ENCODE measurements at regions not wholly inside any gene's neighbourhood (a gene's known extent, or its start where the extent isn't known, plus 50 kb on each side); places are given as distances from the start of the nearest gene placed in this dataset.

DNA sequence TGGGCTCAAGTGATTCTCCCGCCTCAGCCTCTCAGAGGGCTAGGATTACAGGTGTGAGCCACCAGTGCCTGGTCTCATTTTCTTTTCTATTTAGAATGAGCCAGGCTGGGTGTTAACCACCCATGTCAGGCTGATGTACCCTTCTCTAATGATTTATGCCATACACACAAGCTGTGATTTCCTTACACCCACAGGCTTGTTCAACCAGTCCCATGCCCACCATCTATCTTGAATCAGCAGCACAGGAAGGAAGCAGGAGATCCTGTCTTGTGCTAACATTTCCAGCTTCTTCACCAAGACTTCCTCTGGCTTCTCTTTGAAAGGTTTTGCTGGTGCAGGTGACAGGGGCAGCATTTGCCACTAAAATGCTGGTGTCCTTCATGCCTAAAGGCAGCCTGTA is 176.4 kb downstream of the GATA3 start:
- H3K4me3 ChIP-seq (ENCODE audit: low read depth, low read length) = no peak overlapping the region
- TF ChIP-seq CTCF (IDR thresholded peaks at IDR 0.05; ENCODE audit: insufficient read depth, low read length, poor library complexity, severe bottlenecking) = no peak
- H3K36me3 ChIP-seq (ENCODE audit: control insufficient read depth, insufficient read depth, low read length) = no peaks in the 10 kb centered on the region
- no peaks in the 10 kb centered on the region for H3K27me3 ChIP-seq (ENCODE audit: control insufficient read depth, insufficient read depth, low read length)
- DNase-seq (ENCODE audit: low read depth) = no peak

DNA sequence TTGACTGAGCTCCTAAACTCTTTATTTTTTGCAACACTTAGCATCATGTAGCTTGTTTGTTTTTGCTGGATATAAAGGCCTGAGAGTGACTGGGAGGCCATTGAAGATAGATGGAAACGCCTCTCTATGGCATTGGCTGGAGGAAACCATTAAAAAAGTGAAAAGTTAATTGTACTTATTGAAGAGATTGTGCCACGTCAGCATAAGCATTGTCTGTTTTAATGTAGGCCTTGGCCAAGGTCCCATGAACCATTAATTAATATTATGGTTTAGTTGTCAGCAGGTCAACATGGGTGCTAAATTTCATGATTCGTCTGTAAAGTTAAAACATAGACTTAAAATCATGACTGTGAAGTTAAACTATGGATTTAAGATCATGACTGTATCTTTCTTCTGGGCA is 178.6 kb downstream of the GATA3 start:
- no peak for DNase-seq (ENCODE audit: low read depth)
- H3K4me3 ChIP-seq (ENCODE audit: low read depth, low read length) = no peak overlapping the region
- no peak for TF ChIP-seq CTCF (IDR thresholded peaks at IDR 0.05; ENCODE audit: insufficient read depth, low read length, poor library complexity, severe bottlenecking)
- H3K27me3 ChIP-seq (ENCODE audit: control insufficient read depth, insufficient read depth, low read length) = no peaks in the 10 kb centered on the region
- no peaks in the 10 kb centered on the region for H3K36me3 ChIP-seq (ENCODE audit: control insufficient read depth, insufficient read depth, low read length)

- Histone ChIP-seq H3K4me3 (ENCODE audit: low read depth, low read length) (no peak overlapping the region), H3K36me3 (ENCODE audit: control insufficient read depth, insufficient read depth, low read length) (no peaks in the 10 kb centered on the region), H3K27me3 (ENCODE audit: control insufficient read depth, insufficient read depth, low read length) (no peaks in the 10 kb centered on the region)
- no peak for DNase-seq (ENCODE audit: low read depth)
- no peak for TF ChIP-seq CTCF (IDR thresholded peaks at IDR 0.05; ENCODE audit: insufficient read depth, low read length, poor library complexity, severe bottlenecking)
Observed at GRCh38 chr10:8233832-8234259, 179.4 kb downstream of the GATA3 start.

- DNase-seq (ENCODE audit: low read depth) = no peak
Observed at GRCh38 chr10:8235253-8236027, 181.0 kb downstream of the GATA3 start.

GRCh38 chr10:8238986-8239385 is 184.5 kb downstream of the GATA3 start:
- no peaks in the 10 kb centered on the region for H3K36me3 ChIP-seq (ENCODE audit: control insufficient read depth, insufficient read depth, low read length)
- no peak for TF ChIP-seq CTCF (IDR thresholded peaks at IDR 0.05; ENCODE audit: insufficient read depth, low read length, poor library complexity, severe bottlenecking)
- no peaks in the 10 kb centered on the region for H3K27me3 ChIP-seq (ENCODE audit: control insufficient read depth, insufficient read depth, low read length)
- H3K4me3 ChIP-seq (ENCODE audit: low read depth, low read length) = no peak overlapping the region
- DNase-seq (ENCODE audit: low read depth) = no peak

More at GRCh38 chr10:8235253-8236027, 181.0 kb downstream of the GATA3 start:
- Histone ChIP-seq H3K4me3 (ENCODE audit: low read depth, low read length) (no peak overlapping the region), H3K36me3 (ENCODE audit: control insufficient read depth, insufficient read depth, low read length) (no peaks in the 10 kb centered on the region), H3K27me3 (ENCODE audit: control insufficient read depth, insufficient read depth, low read length) (no peaks in the 10 kb centered on the region)
- no peak for TF ChIP-seq CTCF (IDR thresholded peaks at IDR 0.05; ENCODE audit: insufficient read depth, low read length, poor library complexity, severe bottlenecking)

- no peak for TF ChIP-seq CTCF (IDR thresholded peaks at IDR 0.05; ENCODE audit: insufficient read depth, low read length, poor library complexity, severe bottlenecking)
- Histone ChIP-seq H3K36me3 (ENCODE audit: control insufficient read depth, insufficient read depth, low read length) (no peaks in the 10 kb centered on the region), H3K27me3 (ENCODE audit: control insufficient read depth, insufficient read depth, low read length) (no peaks in the 10 kb centered on the region), H3K4me3 (ENCODE audit: low read depth, low read length) (no peak overlapping the region)
- DNase-seq (ENCODE audit: low read depth) = no peak
Observed at GRCh38 chr10:8240861-8241260, 186.4 kb downstream of the GATA3 start.

Measured in kidney epithelial cell (primary cell).